ENCODE measurements at regions not wholly inside any gene's neighbourhood (a gene's known extent, or its start where the extent isn't known, plus 50 kb on each side); places are given as distances from the start of the nearest gene placed in this dataset.

DNA sequence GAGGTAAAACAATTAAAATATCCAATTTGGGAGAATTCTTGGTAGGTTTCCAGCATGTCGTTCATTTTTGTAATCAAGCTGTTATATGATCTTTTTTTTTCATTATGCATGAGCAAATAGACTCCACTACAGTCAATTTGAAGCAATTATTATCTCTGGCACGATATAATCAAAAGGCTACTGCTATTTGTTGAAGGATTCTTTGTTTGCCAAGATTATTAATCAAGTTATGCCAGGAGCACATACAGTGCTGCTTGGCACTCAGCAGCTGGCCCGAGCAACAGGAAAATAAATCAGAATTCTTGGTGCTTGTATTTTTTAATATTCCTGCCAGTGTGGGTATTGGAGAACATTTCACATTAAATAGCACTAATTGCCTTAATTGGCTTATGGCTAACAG is 279.5 kb downstream of the RND3 start:
- no peak for TF ChIP-seq POLR2A (IDR thresholded peaks at IDR 0.05)
- TF ChIP-seq, protein P1, sequence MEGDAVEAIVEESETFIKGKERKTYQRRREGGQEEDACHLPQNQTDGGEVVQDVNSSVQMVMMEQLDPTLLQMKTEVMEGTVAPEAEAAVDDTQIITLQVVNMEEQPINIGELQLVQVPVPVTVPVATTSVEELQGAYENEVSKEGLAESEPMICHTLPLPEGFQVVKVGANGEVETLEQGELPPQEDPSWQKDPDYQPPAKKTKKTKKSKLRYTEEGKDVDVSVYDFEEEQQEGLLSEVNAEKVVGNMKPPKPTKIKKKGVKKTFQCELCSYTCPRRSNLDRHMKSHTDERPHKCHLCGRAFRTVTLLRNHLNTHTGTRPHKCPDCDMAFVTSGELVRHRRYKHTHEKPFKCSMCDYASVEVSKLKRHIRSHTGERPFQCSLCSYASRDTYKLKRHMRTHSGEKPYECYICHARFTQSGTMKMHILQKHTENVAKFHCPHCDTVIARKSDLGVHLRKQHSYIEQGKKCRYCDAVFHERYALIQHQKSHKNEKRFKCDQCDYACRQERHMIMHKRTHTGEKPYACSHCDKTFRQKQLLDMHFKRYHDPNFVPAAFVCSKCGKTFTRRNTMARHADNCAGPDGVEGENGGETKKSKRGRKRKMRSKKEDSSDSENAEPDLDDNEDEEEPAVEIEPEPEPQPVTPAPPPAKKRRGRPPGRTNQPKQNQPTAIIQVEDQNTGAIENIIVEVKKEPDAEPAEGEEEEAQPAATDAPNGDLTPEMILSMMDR (IDR thresholded peaks at IDR 0.05) = no peak

All from esophagus squamous epithelium (tissue), 4 donors.